Right lobe of liver (tissue), 4 donors: ENCODE measurements at regions not wholly inside any gene's neighbourhood (a gene's known extent, or its start where the extent isn't known, plus 50 kb on each side); places are given as distances from the start of the nearest gene placed in this dataset.
A peak's percentile ranks its signal among the peaks of the same experiment; 100 is the strongest.

Source experiments
- CTCF ChIP-seq, 4 donors: fragments of 200-600 bp in 3 of 4; fragments of 450-650 bp in 1 of 4; IDR thresholded peaks; one replicate each; pipeline versions ENCODE4 v1.5.1 to v1.8.0; 2016 to 2022; ENCODE audit warnings: antibody characterized with exemption in 4 of 4, mild to moderate bottlenecking in 2 of 4
- POLR2A ChIP-seq: fragments of 450-650 bp; IDR thresholded peaks from one replicate; pipeline ENCODE4 v1.6.1; 2017; ENCODE audit warnings: antibody characterized with exemption, mild to moderate bottlenecking
- donor health status: DM: no; HTN: no; CAD: no.
- donor health status: DM: no; HTN: no; CAD: no.
- donor health status: DM: no; HTN: yes; CAD: no.

GRCh38 chr2:31688282-31688681 is 107.5 kb upstream of the SRD5A2 start:
- TF ChIP-seq CTCF (IDR thresholded peaks at IDR 0.05) (peak; percentile 41 to 62 (median 50)), POLR2A (no peak)
